Loucy (cell line): ENCODE measurements at regions not wholly inside any gene's neighbourhood (a gene's known extent, or its start where the extent isn't known, plus 50 kb on each side); places are given as distances from the start of the nearest gene placed in this dataset.

Experiments used
- CTCF ChIP-seq: fragments of 200-600 bp; sonication (generic); conservative IDR thresholded peaks from 2 replicates; pipeline ENCODE4 v1.5.1; 2014; ENCODE audit warnings: mild to moderate bottlenecking, antibody characterized with exemption, low read length
- EZH2phosphoT487 ChIP-seq: fragments of 200-600 bp; IDR thresholded peaks from 2 replicates; pipeline ENCODE4 v1.6.1; 2018; ENCODE audit warnings: antibody characterized with exemption, mild to moderate bottlenecking, moderate library complexity, borderline replicate concordance

- no peak for TF ChIP-seq CTCF
- no peak for TF ChIP-seq EZH2phosphoT487
Observed at GRCh38 chr5:25029004-25029403, 384.2 kb upstream of the CDH10 start.
